K562 (cell line): ENCODE measurements at regions not wholly inside any gene's neighbourhood (a gene's known extent, or its start where the extent isn't known, plus 50 kb on each side); places are given as distances from the start of the nearest gene placed in this dataset.

Experiments
- ATF3 ChIP-seq, 2 experiments: fragments of 450-650 bp in 1 of 2; sonication (generic) in 1 of 2; formaldehyde crosslinking in 1 of 2; IDR thresholded peaks in 1 of 2; conservative IDR thresholded peaks in 1 of 2; 2 replicates each; pipeline versions ENCODE4 v1.6.1 to v1.8.1; 2016 to 2023; ENCODE audit warnings: mild to moderate bottlenecking in 2 of 2, moderate library complexity in 2 of 2, inconsistent platforms in 1 of 2, missing genetic modification reagents in 1 of 2
- CTCF ChIP-seq, 3 experiments: IDR thresholded peaks in 2 of 3; conservative IDR thresholded peaks in 1 of 3; 2 replicates each; pipeline ENCODE4 v1.5.1; 2011 to 2012; ENCODE audit warnings: low read length in 3 of 3, mild to moderate bottlenecking in 3 of 3, control low read depth in 2 of 3, improper control_type of control experiment in 1 of 3, inconsistent platforms in 1 of 3, low read depth in 1 of 3, mixed read lengths in 1 of 3, moderate library complexity in 1 of 3; ENCODE audit not compliant: insufficient read depth in 2 of 3
- E2F5 ChIP-seq: sonication (generic); formaldehyde crosslinking; IDR thresholded peaks from 2 replicates; pipeline ENCODE4 v1.8.0; 2022; ENCODE audit warnings: mild to moderate bottlenecking, missing genetic modification reagents
- ELK1 ChIP-seq: sonication (generic); formaldehyde crosslinking; IDR thresholded peaks from 2 replicates; pipeline ENCODE4 v1.8.1; 2022; ENCODE audit warnings: missing genetic modification reagents
- FUS ChIP-seq: fragments of 200-400 bp; formaldehyde crosslinking; optimal IDR thresholded peaks from 2 replicates; pipeline ENCODE3; 2017; ENCODE audit warnings: low read depth, low read length
- MEIS2 ChIP-seq: fragments of 450-650 bp; IDR thresholded peaks from 2 replicates; pipeline ENCODE4 v1.6.1; 2014; ENCODE audit warnings: mild to moderate bottlenecking; ENCODE audit not compliant: partially characterized antibody
- NFYB ChIP-seq: IDR thresholded peaks from 2 replicates; pipeline ENCODE4 v1.6.1; 2011; ENCODE audit warnings: mild to moderate bottlenecking, moderate library complexity; ENCODE audit not compliant: insufficient read length; ENCODE audit errors: extremely low read depth
- POLR2A ChIP-seq: fragments of 450-650 bp; conservative IDR thresholded peaks from 2 replicates; pipeline ENCODE4 v1.6.1; 2016
- TCF3 ChIP-seq: sonication (generic); formaldehyde crosslinking; IDR thresholded peaks from 2 replicates; pipeline ENCODE4 v1.4.0; 2020; ENCODE audit warnings: mild to moderate bottlenecking, missing genetic modification reagents
- TEAD4 ChIP-seq, 2 experiments: sonication (generic) in 1 of 2; formaldehyde crosslinking in 1 of 2; IDR thresholded peaks; 2 replicates each; pipeline versions ENCODE4 v1.6.1 to v1.8.0; 2012 to 2022; ENCODE audit warnings: borderline replicate concordance in 1 of 2, inconsistent platforms in 1 of 2, low read length in 1 of 2, mild to moderate bottlenecking in 1 of 2, missing genetic modification reagents in 1 of 2
- ZBTB40 ChIP-seq, 2 experiments: fragments of 450-650 bp in 1 of 2; sonication (generic) in 1 of 2; formaldehyde crosslinking in 1 of 2; IDR thresholded peaks; 2 replicates each; pipeline versions ENCODE4 v1.7.1 to v1.9.0; 2016 to 2022; ENCODE audit warnings: inconsistent platforms in 1 of 2, mild to moderate bottlenecking in 1 of 2, missing genetic modification reagents in 1 of 2
- ZNF253 ChIP-seq: fragments of 250-450 bp; sonication (Bioruptor Pico); conservative IDR thresholded peaks from 2 replicates; pipeline ENCODE4 v1.6.1; 2021; ENCODE audit warnings: mild to moderate bottlenecking
- ZNF696 ChIP-seq: fragments of 250-450 bp; sonication (Bioruptor Pico); conservative IDR thresholded peaks from 2 replicates; pipeline ENCODE4 v1.4.0; 2020; ENCODE audit warnings: mild to moderate bottlenecking, moderate library complexity

- TF ChIP-seq ELK1, result no peak
- TF ChIP-seq CTCF (IDR thresholded peaks at IDR 0.05 in 2 of 3, conservative IDR thresholded peaks at IDR 0.05 in 1 of 3; ENCODE audit: insufficient read depth in 2 of 3, low read depth in 1 of 3, low read length in 3 of 3), result no peak
- TF ChIP-seq ZNF253, result no peak
- TF ChIP-seq TCF3 (CRISPR knock-in tag), result no peak
- TF ChIP-seq ZNF696, result no peak
- no peak for TF ChIP-seq E2F5 (CRISPR knock-in tag)
- no peak for TF ChIP-seq MEIS2
- no peak for TF ChIP-seq FUS
- TF ChIP-seq ZBTB40 (IDR thresholded peaks at IDR 0.05), result no peak
- no peak for TF ChIP-seq ZBTB40 (CRISPR knock-in tag; IDR thresholded peaks at IDR 0.05)
- TF ChIP-seq POLR2A, result no peak
- no peak for TF ChIP-seq NFYB
- no peak for TF ChIP-seq TEAD4 (IDR thresholded peaks at IDR 0.05; ENCODE audit: low read length)
- TF ChIP-seq TEAD4 (CRISPR knock-in tag; IDR thresholded peaks at IDR 0.05; ENCODE audit: borderline replicate concordance), result no peak
- no peak for TF ChIP-seq ATF3 (IDR thresholded peaks at IDR 0.05)
- TF ChIP-seq ATF3 (CRISPR knock-in tag; conservative IDR thresholded peaks at IDR 0.05), result no peak
Observed at GRCh38 chr11:23772081-23772480, 724.8 kb upstream of the LUZP2 start.
